ENCODE measurements at regions not wholly inside any gene's neighbourhood (a gene's known extent, or its start where the extent isn't known, plus 50 kb on each side); places are given as distances from the start of the nearest gene placed in this dataset.

- no peak overlapping the region for H3K4me3 Mint-ChIP-seq
- DNase-seq: no peak
- no peaks in the 10 kb centered on the region for H3K4me1 Mint-ChIP-seq
- H3K9me3 Mint-ChIP-seq: peaks cover 3% of the 10 kb centered on the region
- H3K27ac Mint-ChIP-seq: no peak overlapping the region
- H3K36me3 Mint-ChIP-seq (ENCODE audit: low read depth): no peaks in the 10 kb centered on the region
- H3K27me3 Mint-ChIP-seq (ENCODE audit: low read depth, poor library complexity): no peaks in the 10 kb centered on the region
- TF ChIP-seq CTCF (IDR thresholded peaks at IDR 0.05): no peak
Measured at GRCh38 chrX:42519666-42520231, 258.2 kb downstream of the PPP1R2C start.

GRCh38 chrX:42515939-42516338 lies 262.0 kb downstream of the PPP1R2C start:
- DNase-seq: no peak
- Mint-ChIP-seq H3K27me3 (ENCODE audit: low read depth, poor library complexity) (no peaks in the 10 kb centered on the region), H3K36me3 (ENCODE audit: low read depth) (no peaks in the 10 kb centered on the region), H3K4me3 (no peak overlapping the region), H3K27ac (no peak overlapping the region), H3K4me1 (no peaks in the 10 kb centered on the region), H3K9me3 (peaks cover 22% of the 10 kb centered on the region)
- no peak for TF ChIP-seq CTCF (IDR thresholded peaks at IDR 0.05)

GRCh38 chrX:42505016-42505415 lies 272.9 kb downstream of the PPP1R2C start:
- Mint-ChIP-seq H3K27ac (no peak overlapping the region), H3K36me3 (ENCODE audit: low read depth) (no peaks in the 10 kb centered on the region), H3K4me3 (no peak overlapping the region), H3K4me1 (peaks cover 5% of the 10 kb centered on the region), H3K9me3 (peaks cover 32% of the 10 kb centered on the region), H3K27me3 (ENCODE audit: low read depth, poor library complexity) (no peaks in the 10 kb centered on the region)
- no peak for TF ChIP-seq CTCF (IDR thresholded peaks at IDR 0.05)
- DNase-seq: no peak

- no peak for DNase-seq
- no peak for TF ChIP-seq CTCF (IDR thresholded peaks at IDR 0.05)
- no peaks in the 10 kb centered on the region for H3K27me3 Mint-ChIP-seq (ENCODE audit: low read depth, poor library complexity)
- H3K36me3 Mint-ChIP-seq (ENCODE audit: low read depth): no peaks in the 10 kb centered on the region
- peaks cover 1% of the 10 kb centered on the region for H3K4me1 Mint-ChIP-seq
- no peak overlapping the region for H3K4me3 Mint-ChIP-seq
- no peak overlapping the region for H3K27ac Mint-ChIP-seq
- H3K9me3 Mint-ChIP-seq: no peaks in the 10 kb centered on the region
Measured at GRCh38 chrX:42499620-42500019, 278.3 kb downstream of the PPP1R2C start.

GRCh38 chrX:42497356-42497755 lies 280.6 kb downstream of the PPP1R2C start:
- H3K9me3 Mint-ChIP-seq: no peaks in the 10 kb centered on the region
- no peaks in the 10 kb centered on the region for H3K36me3 Mint-ChIP-seq (ENCODE audit: low read depth)
- no peaks in the 10 kb centered on the region for H3K27me3 Mint-ChIP-seq (ENCODE audit: low read depth, poor library complexity)
- DNase-seq: no peak
- no peak overlapping the region for H3K4me3 Mint-ChIP-seq
- no peak for TF ChIP-seq CTCF (IDR thresholded peaks at IDR 0.05)
- no peaks in the 10 kb centered on the region for H3K4me1 Mint-ChIP-seq
- no peak overlapping the region for H3K27ac Mint-ChIP-seq

GRCh38 chrX:42496239-42496638 lies 281.7 kb downstream of the PPP1R2C start:
- no peak for TF ChIP-seq CTCF (IDR thresholded peaks at IDR 0.05)
- H3K36me3 Mint-ChIP-seq (ENCODE audit: low read depth): no peaks in the 10 kb centered on the region
- no peak overlapping the region for H3K27ac Mint-ChIP-seq
- no peak overlapping the region for H3K4me3 Mint-ChIP-seq
- H3K9me3 Mint-ChIP-seq: no peaks in the 10 kb centered on the region
- H3K27me3 Mint-ChIP-seq (ENCODE audit: low read depth, poor library complexity): no peaks in the 10 kb centered on the region
- no peaks in the 10 kb centered on the region for H3K4me1 Mint-ChIP-seq
- no peak for DNase-seq

Data from nephron progenitor cell (in vitro differentiated cells).